OCI-LY3 (cell line): ENCODE measurements at regions not wholly inside any gene's neighbourhood (a gene's known extent, or its start where the extent isn't known, plus 50 kb on each side); places are given as distances from the start of the nearest gene placed in this dataset.

Source experiments
- H2AFZ ChIP-seq: fragments of 200-600, 300-600 bp; shearing (Covaris generic); 2 replicates; pipeline ENCODE4 v1.6.0; 2014; ENCODE audit warnings: antibody characterized with exemption, low read depth, low read length
- H3K27ac ChIP-seq: fragments of 200-600, 300-600 bp; sonication (generic); 2 replicates; pipeline ENCODE4 v1.5.1; 2014; ENCODE audit warnings: mild to moderate bottlenecking, low read length, moderate library complexity, mixed read lengths
- H3K27me3 ChIP-seq: fragments of 200-600, 300-600 bp; sonication (generic); 2 replicates; pipeline ENCODE4 v1.6.1; 2014; ENCODE audit warnings: low read depth, low read length, mixed read lengths
- H3K36me3 ChIP-seq: fragments of 200-600, 300-600 bp; sonication (generic); replicated peaks from 2 replicates; pipeline ENCODE3; 2014; ENCODE audit warnings: low read depth, low read length, mixed read lengths
- H3K4me1 ChIP-seq: fragments of 300-600, 200-600 bp; sonication (generic); 2 replicates; pipeline ENCODE4 v1.6.1; 2014; ENCODE audit warnings: low read length, mixed read lengths
- H3K4me2 ChIP-seq: fragments of 200-600, 300-600 bp; sonication (generic); 2 replicates; pipeline ENCODE4 v1.6.1; 2014; ENCODE audit warnings: low read length, mixed read lengths
- H3K4me3 ChIP-seq: fragments of 300-600, 200-600 bp; sonication (generic); 2 replicates; pipeline ENCODE4 v1.5.1; 2014; ENCODE audit warnings: antibody characterized with exemption, mild to moderate bottlenecking, low read length, moderate library complexity
- H3K79me2 ChIP-seq: fragments of 300-600, 200-600 bp; shearing (Covaris generic); 2 replicates; pipeline ENCODE4 v1.6.1; 2014; ENCODE audit warnings: mild to moderate bottlenecking, low read length, mixed read lengths
- H3K9ac ChIP-seq: fragments of 300-600, 200-600 bp; shearing (Covaris generic); 2 replicates; pipeline ENCODE4 v1.6.0; 2014; ENCODE audit warnings: mild to moderate bottlenecking, low read length, moderate library complexity
- H3K9me3 ChIP-seq: fragments of 200-600, 300-600 bp; shearing (Covaris generic); 2 replicates; pipeline ENCODE4 v1.6.1; 2014; ENCODE audit warnings: low read length, mixed read lengths; ENCODE audit not compliant: insufficient read depth
- H4K20me1 ChIP-seq: fragments of 200-600, 300-600 bp; sonication (generic); 2 replicates; pipeline ENCODE4 v1.6.1; 2016; ENCODE audit warnings: low read length, mixed read lengths; ENCODE audit not compliant: insufficient read depth
- EZH2phosphoT487 ChIP-seq: fragments of 200-600 bp; shearing (Covaris generic); IDR thresholded peaks from 2 replicates; pipeline ENCODE4 v1.6.1; 2018; ENCODE audit warnings: antibody characterized with exemption, mixed run types, low read depth
- TF ChIP-seq, protein P1 (sequence below): fragments of 200-600, 300-600 bp; sonication (generic); IDR thresholded peaks from 2 replicates; pipeline ENCODE4 v1.5.1; 2014; ENCODE audit warnings: antibody characterized with exemption, low read length, low read depth

DNA sequence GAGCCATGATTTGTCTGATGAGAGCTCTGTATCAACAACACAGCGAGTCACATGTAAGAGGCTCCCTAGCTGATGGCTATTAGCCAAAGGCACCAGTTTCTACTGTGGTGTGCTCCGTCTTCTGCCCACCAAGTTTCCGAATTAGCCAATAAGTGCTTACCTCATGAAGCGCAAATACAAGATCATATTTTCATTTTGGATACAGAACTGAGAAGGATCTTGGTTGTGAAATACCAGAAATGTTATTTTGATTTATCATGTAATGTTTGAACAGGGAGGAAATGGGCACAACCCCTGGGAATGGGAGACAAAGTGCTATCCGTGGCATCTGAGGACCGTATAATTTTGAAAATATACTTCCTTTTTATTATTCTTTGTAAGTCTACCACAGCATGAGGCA is 234.3 kb downstream of the DACT1 start:
- Histone ChIP-seq H3K27me3 (no peaks in the 10 kb centered on the region), H3K9ac (no peak overlapping the region), H3K4me3 (no peak overlapping the region), H4K20me1 (no peaks in the 10 kb centered on the region), H3K4me2 (no peak overlapping the region), H3K4me1 (no peaks in the 10 kb centered on the region), H3K27ac (no peak overlapping the region), H2AFZ (no peak overlapping the region), H3K79me2 (no peaks in the 10 kb centered on the region), H3K36me3 (no peaks in the 10 kb centered on the region), H3K9me3 (no peaks in the 10 kb centered on the region)
- TF ChIP-seq, protein P1, sequence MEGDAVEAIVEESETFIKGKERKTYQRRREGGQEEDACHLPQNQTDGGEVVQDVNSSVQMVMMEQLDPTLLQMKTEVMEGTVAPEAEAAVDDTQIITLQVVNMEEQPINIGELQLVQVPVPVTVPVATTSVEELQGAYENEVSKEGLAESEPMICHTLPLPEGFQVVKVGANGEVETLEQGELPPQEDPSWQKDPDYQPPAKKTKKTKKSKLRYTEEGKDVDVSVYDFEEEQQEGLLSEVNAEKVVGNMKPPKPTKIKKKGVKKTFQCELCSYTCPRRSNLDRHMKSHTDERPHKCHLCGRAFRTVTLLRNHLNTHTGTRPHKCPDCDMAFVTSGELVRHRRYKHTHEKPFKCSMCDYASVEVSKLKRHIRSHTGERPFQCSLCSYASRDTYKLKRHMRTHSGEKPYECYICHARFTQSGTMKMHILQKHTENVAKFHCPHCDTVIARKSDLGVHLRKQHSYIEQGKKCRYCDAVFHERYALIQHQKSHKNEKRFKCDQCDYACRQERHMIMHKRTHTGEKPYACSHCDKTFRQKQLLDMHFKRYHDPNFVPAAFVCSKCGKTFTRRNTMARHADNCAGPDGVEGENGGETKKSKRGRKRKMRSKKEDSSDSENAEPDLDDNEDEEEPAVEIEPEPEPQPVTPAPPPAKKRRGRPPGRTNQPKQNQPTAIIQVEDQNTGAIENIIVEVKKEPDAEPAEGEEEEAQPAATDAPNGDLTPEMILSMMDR: no peak

DNA sequence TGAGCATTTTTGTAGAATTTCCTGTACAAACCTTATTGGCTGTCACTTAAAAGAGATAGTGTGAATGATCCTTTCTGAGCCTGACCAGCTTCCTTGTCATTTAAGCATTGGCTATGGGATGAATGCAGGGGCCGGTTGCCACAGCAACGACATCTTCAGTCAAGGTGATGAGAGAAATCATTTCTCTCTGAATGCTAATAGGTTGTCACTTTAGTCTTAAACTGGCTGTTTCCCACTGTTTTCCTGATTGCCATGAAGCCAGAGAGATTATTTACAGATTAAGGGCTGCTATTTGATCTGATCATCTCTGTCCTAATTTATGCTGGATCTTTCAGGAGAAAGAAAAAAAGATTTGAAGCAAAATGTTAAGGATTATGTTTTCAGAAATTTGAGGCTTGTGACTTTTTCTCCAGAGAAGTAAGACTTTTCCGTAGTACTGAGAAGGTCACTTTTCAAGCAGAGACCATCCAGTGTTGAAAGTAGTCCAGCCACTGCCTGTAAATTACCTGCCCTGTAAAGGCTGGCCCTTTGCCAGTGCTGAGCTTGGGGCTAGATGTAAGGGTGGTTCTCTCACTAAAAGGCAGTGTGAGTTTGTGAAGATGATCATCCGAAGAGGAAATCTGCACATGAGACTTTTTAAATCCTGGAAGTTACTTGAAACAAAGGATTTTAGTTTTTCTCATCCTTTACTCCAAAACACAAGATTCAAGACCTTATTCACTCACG is 235.6 kb downstream of the DACT1 start:
- no peaks in the 10 kb centered on the region for H3K79me2 ChIP-seq
- no peak overlapping the region for H2AFZ ChIP-seq
- H3K4me2 ChIP-seq: no peak overlapping the region
- no peaks in the 10 kb centered on the region for H3K4me1 ChIP-seq
- H3K4me3 ChIP-seq: no peak overlapping the region
- H3K9ac ChIP-seq: no peak overlapping the region
- no peak overlapping the region for H3K27ac ChIP-seq
- TF ChIP-seq, protein P1: no peak
- TF ChIP-seq EZH2phosphoT487: no peak
- no peaks in the 10 kb centered on the region for H3K36me3 ChIP-seq
- no peaks in the 10 kb centered on the region for H4K20me1 ChIP-seq
- H3K27me3 ChIP-seq: no peaks in the 10 kb centered on the region
- no peaks in the 10 kb centered on the region for H3K9me3 ChIP-seq

- Histone ChIP-seq H3K79me2 (no peaks in the 10 kb centered on the region), H3K27me3 (no peaks in the 10 kb centered on the region), H3K4me3 (no peak overlapping the region), H3K4me1 (no peaks in the 10 kb centered on the region), H3K36me3 (no peaks in the 10 kb centered on the region), H2AFZ (no peak overlapping the region), H4K20me1 (no peaks in the 10 kb centered on the region), H3K4me2 (no peak overlapping the region), H3K9me3 (no peaks in the 10 kb centered on the region), H3K9ac (no peak overlapping the region), H3K27ac (no peak overlapping the region)
- TF ChIP-seq EZH2phosphoT487: no peak
- TF ChIP-seq, protein P1: no peak
Measured at GRCh38 chr14:58875613-58876012, 237.9 kb downstream of the DACT1 start.

- no peaks in the 10 kb centered on the region for H3K4me1 ChIP-seq
- no peaks in the 10 kb centered on the region for H3K79me2 ChIP-seq
- no peak overlapping the region for H3K4me2 ChIP-seq
- no peak overlapping the region for H3K9ac ChIP-seq
- TF ChIP-seq, protein P1: no peak
- TF ChIP-seq EZH2phosphoT487: no peak
- H3K36me3 ChIP-seq: no peaks in the 10 kb centered on the region
- H4K20me1 ChIP-seq: no peaks in the 10 kb centered on the region
- no peaks in the 10 kb centered on the region for H3K9me3 ChIP-seq
- H3K27me3 ChIP-seq: no peaks in the 10 kb centered on the region
- H2AFZ ChIP-seq: no peak overlapping the region
- no peak overlapping the region for H3K4me3 ChIP-seq
- H3K27ac ChIP-seq: no peak overlapping the region
Measured at GRCh38 chr14:58876608-58877007, 238.8 kb downstream of the DACT1 start.
